KMS-11 (cell line): ENCODE measurements at regions not wholly inside any gene's neighbourhood (a gene's known extent, or its start where the extent isn't known, plus 50 kb on each side); places are given as distances from the start of the nearest gene placed in this dataset.

Experiments used
- H2AFZ ChIP-seq: fragments of 200-600 bp; sonication (generic); 2 replicates; pipeline ENCODE4 v1.6.1; 2016; ENCODE audit warnings: antibody characterized with exemption, mixed run types, low read depth
- H3K27ac ChIP-seq: fragments of 200-600 bp; sonication (generic); 2 replicates; pipeline ENCODE4 v1.6.1; 2016; ENCODE audit warnings: mild to moderate bottlenecking, mixed run types
- H3K27me3 ChIP-seq: fragments of 200-600 bp; sonication (generic); 2 replicates; pipeline ENCODE4 v1.6.1; 2017; ENCODE audit warnings: mild to moderate bottlenecking, low read depth, mixed run types, moderate library complexity; ENCODE audit not compliant: insufficient read depth
- H3K36me3 ChIP-seq: fragments of 200-600 bp; sonication (generic); 2 replicates; pipeline ENCODE4 v1.6.1; 2017; ENCODE audit warnings: mild to moderate bottlenecking, mixed run types; ENCODE audit not compliant: insufficient read depth
- H3K4me1 ChIP-seq: fragments of 200-600 bp; sonication (generic); 2 replicates; pipeline ENCODE4 v1.6.1; 2016; ENCODE audit warnings: mild to moderate bottlenecking, low read depth, mixed run types; ENCODE audit not compliant: poor library complexity, severe bottlenecking
- H3K4me2 ChIP-seq: fragments of 200-600 bp; sonication (generic); 2 replicates; pipeline ENCODE4 v1.7.0; 2016; ENCODE audit warnings: mild to moderate bottlenecking, mixed run types
- H3K4me3 ChIP-seq: fragments of 200-600 bp; sonication (generic); IDR thresholded peaks from 2 replicates; pipeline ENCODE4 v1.6.1; 2017; ENCODE audit warnings: low read depth, low read length, mixed read lengths; ENCODE audit not compliant: insufficient read depth
- H3K79me2 ChIP-seq: fragments of 200-600 bp; sonication (generic); 2 replicates; pipeline ENCODE4 v1.6.1; 2016; ENCODE audit warnings: low read depth, mixed run types; ENCODE audit not compliant: insufficient read depth
- H3K9ac ChIP-seq: fragments of 200-600 bp; sonication (generic); 2 replicates; pipeline ENCODE4 v1.6.1; 2016; ENCODE audit warnings: mild to moderate bottlenecking, mixed run types
- H4K20me1 ChIP-seq: fragments of 200-600 bp; sonication (generic); 2 replicates; pipeline ENCODE4 v1.6.1; 2016; ENCODE audit warnings: mild to moderate bottlenecking, mixed run types; ENCODE audit not compliant: insufficient read depth
- CTCF ChIP-seq: fragments of 200-600 bp; sonication (generic); conservative IDR thresholded peaks from 2 replicates; pipeline ENCODE4 v1.6.1; 2017; ENCODE audit warnings: low read depth, mild to moderate bottlenecking, antibody characterized with exemption, low read length, moderate library complexity, mixed read lengths

GRCh38 chr1:56113679-56114078, 465.7 kb downstream of the PLPP3 start:
- no peak overlapping the region for H3K27ac ChIP-seq
- H3K4me2 ChIP-seq, result no peak overlapping the region
- TF ChIP-seq CTCF, result no peak
- H4K20me1 ChIP-seq, result no peaks in the 10 kb centered on the region
- no peak overlapping the region for H3K9ac ChIP-seq
- H3K27me3 ChIP-seq, result no peaks in the 10 kb centered on the region
- H3K4me3 ChIP-seq, result no peak overlapping the region
- no peaks in the 10 kb centered on the region for H3K4me1 ChIP-seq
- no peaks in the 10 kb centered on the region for H3K36me3 ChIP-seq
- H2AFZ ChIP-seq, result no peak overlapping the region
- no peaks in the 10 kb centered on the region for H3K79me2 ChIP-seq

- Histone ChIP-seq H2AFZ (no peak overlapping the region), H3K36me3 (no peaks in the 10 kb centered on the region), H3K4me2 (no peak overlapping the region), H3K27ac (no peak overlapping the region), H3K27me3 (no peaks in the 10 kb centered on the region), H4K20me1 (no peaks in the 10 kb centered on the region), H3K4me3 (no peak overlapping the region), H3K4me1 (no peaks in the 10 kb centered on the region), H3K79me2 (no peaks in the 10 kb centered on the region), H3K9ac (no peak overlapping the region)
- TF ChIP-seq CTCF, result no peak
Observed at GRCh38 chr1:56107275-56107638, 472.1 kb downstream of the PLPP3 start.

GRCh38 chr1:56106531-56107274, 472.7 kb downstream of the PLPP3 start:
- H3K79me2 ChIP-seq, result no peaks in the 10 kb centered on the region
- no peaks in the 10 kb centered on the region for H3K4me1 ChIP-seq
- no peak overlapping the region for H3K27ac ChIP-seq
- TF ChIP-seq CTCF, result no peak
- H3K4me3 ChIP-seq, result no peak overlapping the region
- H4K20me1 ChIP-seq, result no peaks in the 10 kb centered on the region
- no peak overlapping the region for H3K4me2 ChIP-seq
- no peaks in the 10 kb centered on the region for H3K36me3 ChIP-seq
- no peak overlapping the region for H3K9ac ChIP-seq
- no peak overlapping the region for H2AFZ ChIP-seq
- no peaks in the 10 kb centered on the region for H3K27me3 ChIP-seq

GRCh38 chr1:56105397-56105796, 474.0 kb downstream of the PLPP3 start:
- H3K27ac ChIP-seq, result no peak overlapping the region
- no peaks in the 10 kb centered on the region for H3K4me1 ChIP-seq
- H3K4me2 ChIP-seq, result no peak overlapping the region
- no peaks in the 10 kb centered on the region for H3K79me2 ChIP-seq
- no peak overlapping the region for H3K4me3 ChIP-seq
- no peaks in the 10 kb centered on the region for H4K20me1 ChIP-seq
- no peaks in the 10 kb centered on the region for H3K27me3 ChIP-seq
- H2AFZ ChIP-seq, result no peak overlapping the region
- no peak for TF ChIP-seq CTCF
- no peaks in the 10 kb centered on the region for H3K36me3 ChIP-seq
- H3K9ac ChIP-seq, result no peak overlapping the region
